ENCODE measurements at regions not wholly inside any gene's neighbourhood (a gene's known extent, or its start where the extent isn't known, plus 50 kb on each side); places are given as distances from the start of the nearest gene placed in this dataset.
"Not testable (repeated sequence)": the region's sequence is repeated elsewhere in the genome, so short reads cannot be mapped to it uniquely, and the experiment has no call there.

GRCh38 chr6:168960551-168961263 lies 292.9 kb downstream of the THBS2 start:
- no peak for DNase-seq

GRCh38 chr6:168959696-168960095 lies 293.9 kb downstream of the THBS2 start:
- DNase-seq = no peak

- DNase-seq = peak; percentile 5 to 15
These were observed 296.5 kb downstream of the THBS2 start for GRCh38 chr6:168956884-168957730.

- DNase-seq = no peak
These were observed 297.4 kb downstream of the THBS2 start for GRCh38 chr6:168956141-168956838.

- no peak for DNase-seq
These were observed 300.2 kb downstream of the THBS2 start for GRCh38 chr6:168953461-168953860.

GRCh38 chr6:168951217-168951616 lies 302.4 kb downstream of the THBS2 start:
- DNase-seq = no peak

GRCh38 chr6:168950858-168951214 lies 302.8 kb downstream of the THBS2 start:
- no peak for DNase-seq

GRCh38 chr6:168949981-168950857 lies 303.4 kb downstream of the THBS2 start:
- no peak for DNase-seq

GRCh38 chr6:168948990-168949531 lies 304.6 kb downstream of the THBS2 start:
- no peak for DNase-seq

GRCh38 chr6:168948002-168948401 lies 305.6 kb downstream of the THBS2 start:
- no peak for DNase-seq

GRCh38 chr6:168943231-168943905 lies 310.3 kb downstream of the THBS2 start:
- no peak for DNase-seq

GRCh38 chr6:168942646-168943045 lies 311.0 kb downstream of the THBS2 start:
- DNase-seq = no peak

- no peak for DNase-seq
These were observed 312.6 kb downstream of the THBS2 start for GRCh38 chr6:168941036-168941435.

- DNase-seq = no peak
These were observed 313.9 kb downstream of the THBS2 start for GRCh38 chr6:168939796-168940195.

- DNase-seq = no peak
These were observed 314.6 kb downstream of the THBS2 start for GRCh38 chr6:168939041-168939440.

GRCh38 chr6:168938546-168938945 lies 315.1 kb downstream of the THBS2 start:
- no peak for DNase-seq

GRCh38 chr6:168937054-168937453 lies 316.6 kb downstream of the THBS2 start:
- no peak for DNase-seq

GRCh38 chr6:168935628-168936010 lies 318.0 kb downstream of the THBS2 start:
- no peak for DNase-seq

- no peak for DNase-seq
These were observed 318.7 kb downstream of the THBS2 start for GRCh38 chr6:168934660-168935627.

- not testable (repeated sequence) for DNase-seq
These were observed 321.5 kb downstream of the THBS2 start for GRCh38 chr6:168932171-168932570.

GRCh38 chr6:168931072-168931471 lies 322.6 kb downstream of the THBS2 start:
- DNase-seq = not testable (repeated sequence)

Data from stimulated activated CD4-positive, alpha-beta T cell treated with anti-CD3 and anti-CD28 coated beads, Interleukin-2, amount 100 ng/mL, for 48 hours (primary cell).